Activated CD4-positive, alpha-beta T cell treated with anti-CD3 and anti-CD28 coated beads, Interleukin-2, amount 50 U/mL, for 24 hours (primary cell): ENCODE measurements at regions not wholly inside any gene's neighbourhood (a gene's known extent, or its start where the extent isn't known, plus 50 kb on each side); places are given as distances from the start of the nearest gene placed in this dataset.

Experiments
- DNase-seq, 2 donors: peaks; one replicate each; pipeline ENCODE4 v3.0.0-alpha.2; 2020; ENCODE audit warnings: low read depth in 1 of 2, low spot score in 1 of 2

GRCh38 chrX:39318506-39319343 lies 517.5 kb downstream of the MID1IP1 start:
- DNase-seq: no peak

GRCh38 chrX:39320165-39320564 lies 518.9 kb downstream of the MID1IP1 start:
- DNase-seq: no peak

DNA sequence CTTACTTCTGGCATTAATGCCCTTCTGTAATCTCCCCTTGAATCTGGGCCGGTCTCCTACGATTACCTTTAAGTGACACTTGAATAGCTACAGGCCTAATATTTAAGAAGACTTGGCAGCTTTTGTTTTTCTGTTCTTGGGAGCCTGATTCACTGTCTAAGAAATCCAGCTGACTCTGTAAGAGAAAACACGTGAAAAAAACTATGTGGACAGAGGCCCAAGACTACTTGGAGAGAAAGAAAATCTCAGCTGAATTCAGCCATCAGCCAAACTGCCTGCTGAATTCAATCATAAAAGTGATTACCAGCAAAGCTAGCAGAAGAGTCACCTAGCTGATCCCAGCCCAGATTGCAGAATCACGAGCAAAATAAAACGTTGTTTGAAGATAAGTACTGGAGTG lies 521.2 kb downstream of the MID1IP1 start:
- no peak for DNase-seq

- no peak for DNase-seq
These were observed 523.1 kb downstream of the MID1IP1 start for GRCh38 chrX:39324233-39324930.

DNA sequence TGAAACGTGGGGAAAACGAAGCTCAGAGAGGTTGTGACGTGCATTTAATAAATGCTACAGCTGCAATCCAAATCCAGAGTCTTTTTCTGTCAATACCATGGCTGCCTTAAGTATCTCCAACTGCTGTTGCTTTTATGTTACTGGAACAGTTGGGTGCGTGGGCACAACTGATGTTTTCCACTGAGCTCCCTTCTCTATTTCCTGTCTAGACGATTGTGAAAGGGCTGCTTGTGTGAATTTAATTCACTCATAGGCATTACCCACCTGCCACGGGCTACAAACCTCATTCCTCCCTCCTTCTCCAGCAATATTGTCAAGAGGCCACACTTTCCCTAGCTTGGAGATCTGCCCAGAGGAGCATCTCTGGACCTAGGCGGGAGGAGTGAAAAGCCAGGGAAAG lies 526.0 kb downstream of the MID1IP1 start:
- peak in 1 of 2 donors; percentile 49 for DNase-seq

- no peak for DNase-seq
These were observed 526.4 kb downstream of the MID1IP1 start for GRCh38 chrX:39327705-39328104.

- DNase-seq: no peak
These were observed 527.4 kb downstream of the MID1IP1 start for GRCh38 chrX:39328661-39329060.

GRCh38 chrX:39331082-39331704 lies 529.9 kb downstream of the MID1IP1 start:
- DNase-seq: peak in 1 of 2 donors; percentile 41

GRCh38 chrX:39333451-39333850 lies 532.2 kb downstream of the MID1IP1 start:
- DNase-seq: no peak

GRCh38 chrX:39335513-39336235 lies 534.4 kb downstream of the MID1IP1 start:
- no peak for DNase-seq

DNA sequence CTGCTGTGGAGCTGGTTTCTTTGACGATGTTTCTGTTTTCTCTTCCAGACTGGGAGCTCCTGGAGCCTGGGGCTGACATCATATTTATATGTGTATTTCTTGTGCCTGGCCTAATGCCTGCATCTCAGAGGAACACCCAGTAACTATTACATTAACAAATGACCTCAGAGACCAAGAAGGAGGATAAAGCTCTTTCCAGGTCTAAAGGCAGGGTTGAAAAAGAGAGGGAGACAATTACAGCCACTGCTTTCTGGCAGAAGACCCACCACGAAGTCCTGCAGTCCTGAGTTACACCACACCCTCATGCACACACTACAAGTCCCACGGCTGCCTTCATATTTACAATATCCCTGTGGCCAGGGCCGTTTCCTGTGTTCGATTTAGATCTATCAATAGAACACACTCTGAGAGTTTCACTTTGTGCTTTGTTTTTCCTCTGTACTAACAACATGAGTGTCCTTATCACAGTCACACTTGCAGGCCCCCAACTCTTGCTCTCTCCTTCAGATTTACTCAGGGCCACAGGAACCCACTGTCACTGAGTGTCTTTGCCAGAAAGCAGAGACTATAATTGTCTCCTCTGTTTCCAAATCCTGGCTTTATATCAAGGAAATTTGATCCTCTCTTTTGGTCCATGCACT lies 535.5 kb downstream of the MID1IP1 start:
- no peak for DNase-seq

GRCh38 chrX:39337451-39337850 lies 536.2 kb downstream of the MID1IP1 start:
- DNase-seq: no peak

GRCh38 chrX:39338583-39338982 lies 537.3 kb downstream of the MID1IP1 start:
- DNase-seq: no peak

DNA sequence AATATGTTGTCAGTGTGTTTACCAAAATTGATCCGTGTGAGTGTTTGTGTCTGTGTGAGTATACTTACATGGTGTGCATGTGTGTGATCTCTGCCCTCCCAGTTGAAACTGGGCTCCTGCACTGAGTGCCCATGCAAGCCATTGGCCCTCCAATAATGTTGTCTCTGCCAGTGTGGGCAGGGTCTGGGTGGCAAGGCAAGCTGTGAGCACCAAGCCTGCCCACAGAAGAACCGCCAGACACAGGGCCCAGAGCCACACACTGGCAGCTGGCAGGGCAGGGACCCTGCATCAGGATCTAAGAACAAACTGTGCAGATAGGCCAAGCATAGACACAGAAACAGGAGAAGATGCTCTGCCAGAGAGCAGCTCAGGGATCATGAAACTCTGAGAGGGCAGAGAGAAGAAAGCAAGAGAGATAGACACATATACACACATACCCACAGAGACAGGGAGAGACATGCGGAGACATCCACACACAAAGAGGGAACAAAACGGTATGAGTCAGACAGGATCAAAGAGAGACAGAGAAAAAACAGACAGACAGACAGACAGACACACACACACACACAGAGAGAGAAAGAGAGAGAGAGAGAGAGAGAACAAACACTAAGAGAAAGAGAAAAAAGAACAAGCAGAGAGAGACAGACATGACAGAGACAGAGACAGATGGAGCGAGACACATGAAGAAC lies 555.0 kb downstream of the MID1IP1 start:
- DNase-seq: no peak

DNA sequence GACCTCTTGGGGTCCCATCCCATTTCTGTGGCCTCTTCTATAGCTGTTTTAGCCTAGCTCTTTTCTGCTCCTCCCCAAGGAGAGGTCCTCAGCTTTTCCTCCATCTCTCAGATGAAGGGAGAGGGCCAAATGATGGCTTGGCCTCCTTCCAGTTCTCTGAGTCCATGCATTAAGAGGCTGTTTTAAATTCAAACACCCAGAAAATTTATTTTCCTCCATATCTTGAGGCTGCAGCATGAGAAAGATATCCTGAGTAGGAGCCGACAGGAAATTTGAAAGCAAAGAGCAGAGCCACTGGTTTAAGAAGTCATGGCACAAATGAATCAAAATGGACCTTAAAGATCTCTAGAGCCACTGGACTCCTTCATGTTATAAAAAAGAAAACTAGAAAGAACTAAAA lies 558.8 kb downstream of the MID1IP1 start:
- DNase-seq: no peak

DNA sequence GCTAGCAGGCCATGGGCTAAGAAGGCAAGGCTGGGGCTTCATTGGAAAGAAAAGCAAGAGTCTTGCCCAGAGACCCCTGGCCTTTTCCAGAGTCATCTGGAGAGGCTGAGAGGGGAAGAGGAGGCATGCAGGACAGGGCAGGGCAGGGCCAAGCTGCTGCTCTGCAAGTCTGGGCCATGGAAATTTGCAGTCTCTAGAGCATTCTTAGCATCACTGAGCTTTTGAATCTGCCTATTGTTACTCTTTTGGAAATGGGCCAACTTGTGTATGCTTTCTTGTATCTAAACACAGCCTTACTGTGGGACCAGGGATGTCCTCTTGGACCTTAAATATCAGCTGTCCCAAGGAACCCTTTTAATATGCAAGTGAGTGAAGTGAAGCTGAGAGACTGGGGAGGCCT lies 560.5 kb downstream of the MID1IP1 start:
- DNase-seq: no peak

- DNase-seq: no peak
These were observed 566.2 kb downstream of the MID1IP1 start for GRCh38 chrX:39367416-39367815.

GRCh38 chrX:39372115-39372514 lies 570.9 kb downstream of the MID1IP1 start:
- no peak for DNase-seq

- no peak for DNase-seq
These were observed 575.9 kb downstream of the MID1IP1 start for GRCh38 chrX:39377157-39377556.

DNA sequence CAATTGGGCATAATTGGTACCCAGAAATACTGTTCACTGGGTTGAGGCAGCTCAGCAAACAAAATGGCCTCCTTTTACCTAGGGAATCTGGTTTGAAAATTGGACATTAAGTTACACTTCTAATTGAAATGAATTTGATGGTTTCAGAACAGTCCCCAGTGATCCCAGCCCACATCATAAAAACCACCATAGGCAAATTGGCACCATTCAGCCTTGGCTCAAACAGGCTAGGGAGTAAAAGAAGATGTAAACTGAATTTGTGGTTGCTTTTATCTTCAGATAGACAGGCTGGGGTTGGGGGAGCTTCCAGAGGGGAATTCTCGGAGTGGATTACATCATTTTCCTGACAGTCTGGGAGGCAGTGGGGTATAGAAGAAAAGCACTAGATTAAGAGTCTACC lies 576.5 kb downstream of the MID1IP1 start:
- no peak for DNase-seq
